ENCODE measurements at regions not wholly inside any gene's neighbourhood (a gene's known extent, or its start where the extent isn't known, plus 50 kb on each side); places are given as distances from the start of the nearest gene placed in this dataset.

DNA sequence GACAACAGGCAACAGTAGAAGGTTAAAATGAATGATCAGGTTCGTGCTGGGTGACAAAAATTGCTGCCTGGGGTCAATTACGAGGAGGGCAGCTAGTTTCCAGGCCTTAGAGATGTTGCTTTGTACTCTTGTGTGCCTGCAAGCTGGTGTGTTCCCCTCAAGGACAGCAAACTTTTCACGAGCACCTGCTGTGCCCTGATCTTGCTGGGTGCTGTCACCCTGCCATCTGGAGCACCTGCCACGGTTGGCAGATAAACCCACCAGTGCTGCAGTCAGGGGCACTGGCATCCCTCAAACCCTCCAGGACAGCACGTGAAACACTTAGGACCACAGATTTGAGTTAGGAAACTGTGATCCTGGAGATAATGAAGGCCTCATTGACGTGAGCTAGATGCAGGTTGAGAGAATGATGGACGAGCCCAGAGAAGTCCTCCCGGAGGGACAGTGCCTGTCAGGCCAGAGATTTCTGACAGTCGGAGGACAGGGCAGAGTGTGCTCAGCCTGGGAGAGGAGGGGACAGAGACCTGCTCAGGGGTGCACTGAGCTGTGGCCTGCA is 104.3 kb upstream of the RAB12 start:
- TF ChIP-seq, protein P1, sequence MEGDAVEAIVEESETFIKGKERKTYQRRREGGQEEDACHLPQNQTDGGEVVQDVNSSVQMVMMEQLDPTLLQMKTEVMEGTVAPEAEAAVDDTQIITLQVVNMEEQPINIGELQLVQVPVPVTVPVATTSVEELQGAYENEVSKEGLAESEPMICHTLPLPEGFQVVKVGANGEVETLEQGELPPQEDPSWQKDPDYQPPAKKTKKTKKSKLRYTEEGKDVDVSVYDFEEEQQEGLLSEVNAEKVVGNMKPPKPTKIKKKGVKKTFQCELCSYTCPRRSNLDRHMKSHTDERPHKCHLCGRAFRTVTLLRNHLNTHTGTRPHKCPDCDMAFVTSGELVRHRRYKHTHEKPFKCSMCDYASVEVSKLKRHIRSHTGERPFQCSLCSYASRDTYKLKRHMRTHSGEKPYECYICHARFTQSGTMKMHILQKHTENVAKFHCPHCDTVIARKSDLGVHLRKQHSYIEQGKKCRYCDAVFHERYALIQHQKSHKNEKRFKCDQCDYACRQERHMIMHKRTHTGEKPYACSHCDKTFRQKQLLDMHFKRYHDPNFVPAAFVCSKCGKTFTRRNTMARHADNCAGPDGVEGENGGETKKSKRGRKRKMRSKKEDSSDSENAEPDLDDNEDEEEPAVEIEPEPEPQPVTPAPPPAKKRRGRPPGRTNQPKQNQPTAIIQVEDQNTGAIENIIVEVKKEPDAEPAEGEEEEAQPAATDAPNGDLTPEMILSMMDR (IDR thresholded peaks at IDR 0.05) = no peak
- no peak for TF ChIP-seq POLR2A (IDR thresholded peaks at IDR 0.05)
- intact Hi-C loops (cut with DNase I) = no loop called here
- Histone ChIP-seq H3K27ac (no peak overlapping the region), H3K9me3 (replicated peaks in 1 of 3) (no peaks in the 10 kb centered on the region), H3K36me3 (replicated peaks in 1 of 2) (no peaks in the 10 kb centered on the region), H3K27me3 (no peaks in the 10 kb centered on the region), H3K4me1 (replicated peaks in 1 of 2) (no peaks in the 10 kb centered on the region), H3K4me3 (no peak overlapping the region)
- WGBS, 4 donors = 60 to 76% (median 64%) methylated on average over 6 to 9 of the region's 9 CpGs
- DNase-seq = peak in 1 of 7 donors; percentile 55

DNA sequence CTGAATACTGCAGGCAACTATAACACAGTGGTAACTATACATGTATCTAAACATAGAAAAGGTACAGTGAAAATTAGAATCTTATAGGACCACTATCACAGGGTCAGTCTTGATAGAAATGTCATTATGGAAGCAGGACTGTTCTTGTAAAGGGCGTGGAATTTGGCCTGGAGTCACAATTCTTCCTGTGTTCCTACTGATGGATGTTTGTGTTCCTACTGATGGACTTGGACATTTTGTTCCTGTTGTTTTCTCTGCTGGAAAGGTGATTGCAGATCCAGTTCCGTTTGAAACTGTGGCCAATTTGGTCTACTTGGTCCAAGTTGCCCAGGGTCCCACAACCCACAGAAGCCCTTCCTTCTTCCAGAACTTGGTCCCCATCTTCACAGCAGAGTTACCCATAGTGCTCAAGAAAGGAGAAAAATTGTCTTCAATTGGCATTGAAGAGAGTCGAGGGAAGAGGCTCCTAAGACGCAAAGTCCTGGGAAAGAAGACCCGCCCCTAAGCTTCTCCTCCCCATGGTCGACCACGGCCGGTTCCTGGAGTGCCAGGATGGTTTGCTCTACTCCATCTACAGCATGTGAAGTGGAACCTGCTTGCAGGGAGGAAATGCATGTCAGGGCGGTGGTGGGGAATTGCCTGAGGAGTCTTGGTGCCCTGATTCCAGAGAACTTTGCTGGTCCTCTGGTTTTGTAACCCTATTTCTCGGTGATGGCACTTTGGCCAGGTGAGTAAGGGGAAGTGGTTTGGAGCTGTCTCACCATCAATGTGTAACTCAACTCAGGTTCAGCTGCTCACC is 102.8 kb upstream of the RAB12 start:
- intact Hi-C loops (cut with DNase I) = no loop called here
- no peaks in the 10 kb centered on the region for H3K9me3 ChIP-seq (replicated peaks in 1 of 3)
- no peak for TF ChIP-seq POLR2A (IDR thresholded peaks at IDR 0.05)
- TF ChIP-seq, protein P1 (IDR thresholded peaks at IDR 0.05) = no peak
- H3K27ac ChIP-seq = no peak overlapping the region
- H3K27me3 ChIP-seq = no peaks in the 10 kb centered on the region
- no peak for DNase-seq
- H3K4me1 ChIP-seq (replicated peaks in 1 of 2) = no peaks in the 10 kb centered on the region
- no peak overlapping the region for H3K4me3 ChIP-seq
- WGBS, 4 donors = 85 to 91% (median 88%) methylated on average over 10 of the region's 10 CpGs
- H3K36me3 ChIP-seq (replicated peaks in 1 of 2) = no peaks in the 10 kb centered on the region

DNA sequence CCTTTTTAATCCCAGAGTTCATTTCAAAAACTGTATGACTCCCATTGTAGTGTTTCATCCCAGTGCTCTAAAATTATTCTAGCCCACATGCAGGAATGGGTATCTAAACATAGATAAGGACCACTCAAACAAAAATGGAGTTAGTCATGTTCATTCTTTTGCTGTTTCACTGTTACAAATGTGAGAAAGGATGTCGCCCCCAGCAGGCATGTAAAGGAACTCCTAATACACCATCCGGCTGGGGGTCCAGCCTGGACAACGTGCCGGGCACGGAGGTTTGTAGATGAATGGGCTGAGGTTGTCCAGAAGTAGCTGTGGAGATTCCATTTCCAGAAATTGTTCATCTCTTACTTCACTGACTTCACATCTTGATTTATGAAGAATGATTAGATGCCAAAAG is 101.9 kb upstream of the RAB12 start:
- no peaks in the 10 kb centered on the region for H3K27me3 ChIP-seq
- H3K4me1 ChIP-seq (replicated peaks in 1 of 2) = no peaks in the 10 kb centered on the region
- TF ChIP-seq POLR2A (IDR thresholded peaks at IDR 0.05) = no peak
- TF ChIP-seq, protein P1 (IDR thresholded peaks at IDR 0.05) = peak in 1 of 6 experiments; percentile 15
- H3K36me3 ChIP-seq (replicated peaks in 1 of 2) = no peaks in the 10 kb centered on the region
- H3K27ac ChIP-seq = no peak overlapping the region
- WGBS, 4 donors = 14 to 23% (median 18%) methylated on average over 5 of the region's 5 CpGs
- no peak overlapping the region for H3K4me3 ChIP-seq
- DNase-seq = no peak
- intact Hi-C loops (cut with DNase I) = no loop called here
- H3K9me3 ChIP-seq (replicated peaks in 1 of 3) = no peaks in the 10 kb centered on the region

DNA sequence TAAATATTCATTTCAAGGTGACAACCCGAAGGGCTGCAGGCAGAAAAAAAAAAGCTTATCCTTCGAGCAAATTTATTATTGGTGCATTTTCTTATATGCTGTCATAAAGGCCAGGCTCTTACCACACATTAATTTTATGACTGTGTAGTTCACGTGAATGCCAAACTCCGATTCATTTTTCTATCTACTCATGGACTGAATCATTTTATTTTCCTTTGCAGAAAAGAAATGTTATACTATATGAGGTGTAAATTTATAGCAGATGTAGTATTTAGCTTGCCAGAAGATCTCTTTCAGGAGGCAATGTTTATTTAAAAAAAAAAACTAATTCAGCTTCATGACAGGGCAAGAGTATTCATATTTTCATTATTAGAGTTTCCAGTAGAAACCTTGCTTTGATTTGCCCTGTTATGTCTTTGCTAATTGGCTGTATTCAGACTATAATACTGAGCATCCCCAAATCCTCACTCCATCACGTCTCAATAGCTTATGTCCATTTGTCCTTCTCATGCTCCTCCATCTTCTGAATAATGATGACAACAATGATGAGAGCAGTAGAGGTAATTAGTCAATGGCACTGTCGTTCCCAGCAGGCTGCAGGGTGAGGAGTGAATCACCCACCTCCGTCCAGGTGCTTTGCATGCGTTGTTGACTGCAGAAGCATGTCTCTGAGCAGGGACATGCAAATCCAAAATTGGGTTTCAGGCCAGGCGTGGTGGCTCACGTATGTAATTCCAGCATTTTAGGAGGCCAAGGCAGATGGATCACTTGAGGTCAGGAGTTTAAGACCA is 101.1 kb upstream of the RAB12 start:
- DNase-seq = no peak
- Histone ChIP-seq H3K27me3 (no peaks in the 10 kb centered on the region), H3K4me3 (no peak overlapping the region), H3K36me3 (replicated peaks in 1 of 2) (no peaks in the 10 kb centered on the region), H3K27ac (no peak overlapping the region), H3K9me3 (replicated peaks in 1 of 3) (no peaks in the 10 kb centered on the region), H3K4me1 (replicated peaks in 1 of 2) (no peaks in the 10 kb centered on the region)
- 43 to 51% (median 45%) methylated on average over 7 to 10 of the region's 10 CpGs for WGBS, 4 donors
- no peak for TF ChIP-seq POLR2A (IDR thresholded peaks at IDR 0.05)
- TF ChIP-seq, protein P1 (IDR thresholded peaks at IDR 0.05) = no peak
- intact Hi-C loops (cut with DNase I) = no loop called here
